ENCODE measurements at regions not wholly inside any gene's neighbourhood (a gene's known extent, or its start where the extent isn't known, plus 50 kb on each side); places are given as distances from the start of the nearest gene placed in this dataset.

DNA sequence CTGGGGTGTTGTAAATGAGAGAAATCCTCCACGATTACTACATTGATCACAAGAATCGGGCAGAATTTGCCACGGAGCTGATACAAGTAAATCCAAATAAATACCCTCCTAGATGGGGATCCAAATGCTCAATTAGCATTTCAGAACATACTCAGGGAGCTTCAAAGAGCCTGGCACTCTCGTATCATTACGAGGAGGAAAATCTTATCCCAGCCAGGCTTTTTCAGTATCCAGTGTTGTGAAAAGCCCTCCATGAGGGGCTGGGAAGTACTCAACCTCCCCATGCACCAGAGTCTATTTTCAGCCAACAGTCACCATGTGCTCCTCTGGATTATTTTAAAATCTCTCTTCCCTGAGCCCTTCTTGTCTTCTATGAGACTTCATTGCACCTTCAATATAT lies 122.6 kb upstream of the ARRDC4 start:
- CTCF ChIA-PET (ENCODE audit: low intra/inter-chr PET ratio), result no interaction called here
- BruUV-seq (replicated peaks), result no TSS peak
- Histone ChIP-seq H4K20me1 (replicated peaks; ENCODE audit: control insufficient read depth, insufficient read depth, low read length) (no peaks in the 10 kb centered on the region), H3K79me2 (ENCODE audit: control insufficient read depth, insufficient read depth, low read length) (no peaks in the 10 kb centered on the region), H3K9ac (ENCODE audit: insufficient read depth in 1 of 2, low read depth in 2 of 2, low read length in 2 of 2) (no peak overlapping the region), H3K36me3 (ENCODE audit: control insufficient read depth, insufficient read depth, low read length) (no peaks in the 10 kb centered on the region), H2AFZ (ENCODE audit: low read depth, low read length) (no peak overlapping the region), H3K4me1 (replicated peaks in 1 of 2; ENCODE audit: control insufficient read depth in 2 of 2, insufficient read depth in 2 of 2, low read length in 2 of 2) (no peaks in the 10 kb centered on the region), H3K27me3 (ENCODE audit: control insufficient read depth in 2 of 2, insufficient read depth in 2 of 2, low read length in 2 of 2) (no peaks in the 10 kb centered on the region), H3K9me3 (replicated peaks; ENCODE audit: control insufficient read depth, insufficient read depth, low read depth, low read length) (no peaks in the 10 kb centered on the region), H3K27ac (ENCODE audit: extremely low read depth, low read depth, low read length) (no peak overlapping the region), H3K4me3 (no peak overlapping the region), H3K4me2 (ENCODE audit: insufficient read depth, low read length) (no peak overlapping the region), H3K9me1 (ENCODE audit: control insufficient read depth, insufficient read depth, low read length) (no peaks in the 10 kb centered on the region)
- no peak for ATAC-seq
- FAIRE-seq, result no peak
- DNase-seq (ENCODE audit: extremely low read depth in 1 of 4, low spot score in 3 of 4), result no peak
- POLR2A ChIA-PET, result no interaction called here
- 51% methylated on average over 5 of the region's 5 CpGs for WGBS (ENCODE audit: insufficient coverage, low coverage, missing lambda C conversion rate)
- in situ Hi-C loops (cut with MboI), result no loop called here
- intact Hi-C loops (cut with micrococcal nuclease), result no loop called here
- TF ChIP-seq ARNT (IDR thresholded peaks at IDR 0.05), result no peak

DNA sequence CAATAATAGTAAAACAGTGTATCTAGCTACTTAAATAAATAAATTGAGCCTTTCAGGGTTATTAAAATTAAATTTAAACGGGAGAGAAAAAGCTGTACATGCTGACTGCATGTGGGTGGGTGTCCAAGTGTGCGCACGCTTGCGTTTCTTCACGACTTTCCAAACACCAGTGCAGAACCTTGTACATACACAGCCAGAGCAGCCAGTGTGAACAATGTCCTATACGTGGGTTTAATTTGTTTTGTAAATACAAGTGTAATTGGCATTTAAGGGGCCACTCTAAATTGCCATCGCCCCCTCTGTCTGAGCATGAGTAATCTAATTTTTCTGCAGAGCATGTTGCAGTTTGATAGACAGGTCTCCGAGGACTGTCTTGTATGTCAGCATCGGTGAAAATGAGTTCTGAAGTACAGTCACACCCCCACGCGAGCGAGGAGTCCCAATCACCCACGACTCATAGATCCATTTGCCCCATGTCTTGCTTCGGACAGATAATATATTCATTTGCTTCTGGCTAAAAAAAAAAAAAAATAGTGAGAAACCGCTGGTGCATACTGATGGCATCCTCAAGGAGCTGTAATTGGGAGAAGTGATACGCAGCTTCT lies 121.8 kb upstream of the ARRDC4 start:
- H3K9ac ChIP-seq (ENCODE audit: insufficient read depth in 1 of 2, low read depth in 2 of 2, low read length in 2 of 2), result no peak overlapping the region
- FAIRE-seq, result no peak
- H3K9me1 ChIP-seq (ENCODE audit: control insufficient read depth, insufficient read depth, low read length), result no peaks in the 10 kb centered on the region
- no peak overlapping the region for H2AFZ ChIP-seq (ENCODE audit: low read depth, low read length)
- no peaks in the 10 kb centered on the region for H3K9me3 ChIP-seq (replicated peaks; ENCODE audit: control insufficient read depth, insufficient read depth, low read depth, low read length)
- H3K4me2 ChIP-seq (ENCODE audit: insufficient read depth, low read length), result no peak overlapping the region
- BruUV-seq (replicated peaks), result no TSS peak
- H3K4me1 ChIP-seq (replicated peaks in 1 of 2; ENCODE audit: control insufficient read depth in 2 of 2, insufficient read depth in 2 of 2, low read length in 2 of 2), result no peaks in the 10 kb centered on the region
- no peak for ATAC-seq
- H3K27me3 ChIP-seq (ENCODE audit: control insufficient read depth in 2 of 2, insufficient read depth in 2 of 2, low read length in 2 of 2), result no peaks in the 10 kb centered on the region
- in situ Hi-C loops (cut with MboI) (no loop called here), intact Hi-C loops (cut with micrococcal nuclease) (no loop called here)
- no peaks in the 10 kb centered on the region for H3K36me3 ChIP-seq (ENCODE audit: control insufficient read depth, insufficient read depth, low read length)
- no peaks in the 10 kb centered on the region for H4K20me1 ChIP-seq (replicated peaks; ENCODE audit: control insufficient read depth, insufficient read depth, low read length)
- H3K4me3 ChIP-seq, result no peak overlapping the region
- ChIA-PET POLR2A (interaction anchor here (0.9 kb wide), 1 partner anchor 12 kb away, joined by 3 read pairs; no protein-coding TSS in a partner anchor), CTCF (ENCODE audit: low intra/inter-chr PET ratio) (no interaction called here)
- WGBS (ENCODE audit: insufficient coverage, low coverage, missing lambda C conversion rate), result 54% methylated on average over 16 of the region's 16 CpGs
- H3K79me2 ChIP-seq (ENCODE audit: control insufficient read depth, insufficient read depth, low read length), result no peaks in the 10 kb centered on the region
- no peak overlapping the region for H3K27ac ChIP-seq (ENCODE audit: extremely low read depth, low read depth, low read length)
- DNase-seq (ENCODE audit: extremely low read depth in 1 of 4, low spot score in 3 of 4), result no peak
- TF ChIP-seq, protein P1, sequence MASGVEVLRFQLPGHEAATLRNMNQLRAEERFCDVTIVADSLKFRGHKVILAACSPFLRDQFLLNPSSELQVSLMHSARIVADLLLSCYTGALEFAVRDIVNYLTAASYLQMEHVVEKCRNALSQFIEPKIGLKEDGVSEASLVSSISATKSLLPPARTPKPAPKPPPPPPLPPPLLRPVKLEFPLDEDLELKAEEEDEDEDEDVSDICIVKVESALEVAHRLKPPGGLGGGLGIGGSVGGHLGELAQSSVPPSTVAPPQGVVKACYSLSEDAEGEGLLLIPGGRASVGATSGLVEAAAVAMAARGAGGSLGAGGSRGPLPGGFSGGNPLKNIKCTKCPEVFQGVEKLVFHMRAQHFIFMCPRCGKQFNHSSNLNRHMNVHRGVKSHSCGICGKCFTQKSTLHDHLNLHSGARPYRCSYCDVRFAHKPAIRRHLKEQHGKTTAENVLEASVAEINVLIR (CRISPR knock-in tag; IDR thresholded peaks at IDR 0.05), result no peak
- TF ChIP-seq, protein P2, sequence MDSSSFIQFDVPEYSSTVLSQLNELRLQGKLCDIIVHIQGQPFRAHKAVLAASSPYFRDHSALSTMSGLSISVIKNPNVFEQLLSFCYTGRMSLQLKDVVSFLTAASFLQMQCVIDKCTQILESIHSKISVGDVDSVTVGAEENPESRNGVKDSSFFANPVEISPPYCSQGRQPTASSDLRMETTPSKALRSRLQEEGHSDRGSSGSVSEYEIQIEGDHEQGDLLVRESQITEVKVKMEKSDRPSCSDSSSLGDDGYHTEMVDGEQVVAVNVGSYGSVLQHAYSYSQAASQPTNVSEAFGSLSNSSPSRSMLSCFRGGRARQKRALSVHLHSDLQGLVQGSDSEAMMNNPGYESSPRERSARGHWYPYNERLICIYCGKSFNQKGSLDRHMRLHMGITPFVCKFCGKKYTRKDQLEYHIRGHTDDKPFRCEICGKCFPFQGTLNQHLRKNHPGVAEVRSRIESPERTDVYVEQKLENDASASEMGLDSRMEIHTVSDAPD (CRISPR knock-in tag; IDR thresholded peaks at IDR 0.05), result no peak
- no peak for TF ChIP-seq ZNF561 (CRISPR knock-in tag; conservative IDR thresholded peaks at IDR 0.05)
- TF ChIP-seq FOXA3 (CRISPR knock-in tag; conservative IDR thresholded peaks at IDR 0.05 in 1 of 2, IDR thresholded peaks at IDR 0.05 in 1 of 2), result no peak
- TF ChIP-seq ZNF133 (CRISPR knock-in tag; IDR thresholded peaks at IDR 0.05), result no peak
- TF ChIP-seq RBM34 (IDR thresholded peaks at IDR 0.05; ENCODE audit: borderline replicate concordance, insufficient read depth, low read length), result no peak
- TF ChIP-seq, protein P3, sequence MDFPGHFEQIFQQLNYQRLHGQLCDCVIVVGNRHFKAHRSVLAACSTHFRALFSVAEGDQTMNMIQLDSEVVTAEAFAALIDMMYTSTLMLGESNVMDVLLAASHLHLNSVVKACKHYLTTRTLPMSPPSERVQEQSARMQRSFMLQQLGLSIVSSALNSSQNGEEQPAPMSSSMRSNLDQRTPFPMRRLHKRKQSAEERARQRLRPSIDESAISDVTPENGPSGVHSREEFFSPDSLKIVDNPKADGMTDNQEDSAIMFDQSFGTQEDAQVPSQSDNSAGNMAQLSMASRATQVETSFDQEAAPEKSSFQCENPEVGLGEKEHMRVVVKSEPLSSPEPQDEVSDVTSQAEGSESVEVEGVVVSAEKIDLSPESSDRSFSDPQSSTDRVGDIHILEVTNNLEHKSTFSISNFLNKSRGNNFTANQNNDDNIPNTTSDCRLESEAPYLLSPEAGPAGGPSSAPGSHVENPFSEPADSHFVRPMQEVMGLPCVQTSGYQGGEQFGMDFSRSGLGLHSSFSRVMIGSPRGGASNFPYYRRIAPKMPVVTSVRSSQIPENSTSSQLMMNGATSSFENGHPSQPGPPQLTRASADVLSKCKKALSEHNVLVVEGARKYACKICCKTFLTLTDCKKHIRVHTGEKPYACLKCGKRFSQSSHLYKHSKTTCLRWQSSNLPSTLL (IDR thresholded peaks at IDR 0.05), result no peak
- TF ChIP-seq, protein P4, sequence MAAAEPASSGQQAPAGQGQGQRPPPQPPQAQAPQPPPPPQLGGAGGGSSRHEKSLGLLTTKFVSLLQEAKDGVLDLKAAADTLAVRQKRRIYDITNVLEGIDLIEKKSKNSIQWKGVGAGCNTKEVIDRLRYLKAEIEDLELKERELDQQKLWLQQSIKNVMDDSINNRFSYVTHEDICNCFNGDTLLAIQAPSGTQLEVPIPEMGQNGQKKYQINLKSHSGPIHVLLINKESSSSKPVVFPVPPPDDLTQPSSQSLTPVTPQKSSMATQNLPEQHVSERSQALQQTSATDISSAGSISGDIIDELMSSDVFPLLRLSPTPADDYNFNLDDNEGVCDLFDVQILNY (CRISPR knock-in tag; IDR thresholded peaks at IDR 0.05), result no peak
- TF ChIP-seq, protein P5, sequence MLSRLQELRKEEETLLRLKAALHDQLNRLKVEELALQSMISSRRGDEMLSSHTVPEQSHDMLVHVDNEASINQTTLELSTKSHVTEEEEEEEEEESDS (CRISPR knock-in tag; IDR thresholded peaks at IDR 0.05), result no peak

Data from K562 (cell line).